ENCODE measurements at regions not wholly inside any gene's neighbourhood (a gene's known extent, or its start where the extent isn't known, plus 50 kb on each side); places are given as distances from the start of the nearest gene placed in this dataset.

DNA sequence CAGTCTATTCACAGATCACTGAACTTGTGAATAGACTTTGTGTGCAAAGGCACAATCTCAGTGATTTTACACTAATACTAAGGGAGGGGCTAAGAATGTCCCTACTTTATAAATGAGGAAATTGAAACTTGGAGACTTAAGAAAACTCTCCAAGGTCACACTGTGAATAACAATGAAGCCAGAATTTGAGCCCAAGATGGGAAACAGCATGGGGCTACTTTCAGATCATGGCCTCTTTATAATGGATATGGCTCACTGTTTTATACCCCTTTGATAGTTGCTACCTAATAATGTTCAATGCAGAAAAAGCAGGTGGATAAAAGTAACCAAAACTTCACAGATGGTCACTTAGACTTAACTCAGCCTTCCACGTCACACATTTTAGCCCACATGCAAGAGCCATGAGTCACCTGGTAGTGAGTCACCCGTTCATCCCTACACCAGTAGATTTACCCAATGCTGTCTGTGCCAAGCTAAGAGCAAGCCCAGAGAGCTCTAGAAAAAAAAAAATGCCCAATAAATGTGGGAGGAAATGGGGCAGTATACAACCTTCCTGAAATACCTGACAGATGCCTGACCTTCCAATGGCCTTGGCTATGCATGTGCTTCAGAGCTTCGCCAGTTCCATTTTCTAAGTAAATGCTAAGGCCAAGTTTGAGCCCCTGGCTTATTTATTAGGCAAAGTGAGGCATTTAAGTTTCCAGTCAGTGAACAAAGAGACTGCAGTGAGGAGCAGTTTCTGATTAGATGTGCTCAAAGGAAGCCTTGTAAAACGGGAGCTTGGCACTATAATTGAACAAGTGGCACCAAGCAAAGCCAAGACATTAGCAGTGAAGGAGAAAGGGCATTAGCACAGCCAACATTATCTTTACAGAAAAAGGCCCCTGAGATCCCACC, 219.7 kb downstream of the TMEM114 start:
- Mint-ChIP-seq H3K27ac (ENCODE audit: unreplicated experiment) (no peak overlapping the region), H3K36me3 (ENCODE audit: low read depth) (no peaks in the 10 kb centered on the region), H3K9me3 (peaks cover 3% of the 10 kb centered on the region), H3K4me1 (peaks cover 7% of the 10 kb centered on the region), H3K4me3 (no peak overlapping the region), H3K27me3 (ENCODE audit: low read depth) (peaks cover 10% of the 10 kb centered on the region)
- no peak for DNase-seq (ENCODE audit: low read depth, low spot score)
- no peak for TF ChIP-seq CTCF (conservative IDR thresholded peaks at IDR 0.05)

DNA sequence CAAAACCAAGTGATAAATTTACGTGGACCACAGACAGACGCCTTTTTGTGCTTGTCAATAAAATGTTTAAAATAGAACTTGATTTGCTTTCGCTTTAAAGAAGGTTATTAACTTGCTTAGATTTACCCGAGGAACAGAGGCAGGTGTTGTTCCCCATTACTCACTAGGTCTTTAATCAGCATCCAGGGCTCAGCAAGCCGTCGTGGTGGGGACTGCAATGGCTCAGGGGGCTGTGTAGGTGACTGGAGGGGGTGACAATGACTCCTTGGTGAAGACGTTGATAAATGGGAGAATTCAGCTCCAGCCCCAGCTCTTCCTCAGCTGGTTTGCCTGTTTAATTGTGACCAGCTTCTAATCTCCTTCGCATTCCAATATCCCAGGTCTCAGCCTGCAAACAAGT, 231.4 kb downstream of the TMEM114 start:
- Mint-ChIP-seq H3K4me1 (no peaks in the 10 kb centered on the region), H3K36me3 (ENCODE audit: low read depth) (no peaks in the 10 kb centered on the region), H3K27ac (ENCODE audit: unreplicated experiment) (no peak overlapping the region), H3K9me3 (no peaks in the 10 kb centered on the region), H3K4me3 (no peak overlapping the region), H3K27me3 (ENCODE audit: low read depth) (peaks cover 34% of the 10 kb centered on the region)
- TF ChIP-seq CTCF (conservative IDR thresholded peaks at IDR 0.05), result no peak
- no peak for DNase-seq (ENCODE audit: low read depth, low spot score)

GRCh38 chr16:8355675-8356074, 234.6 kb downstream of the TMEM114 start:
- no peak overlapping the region for H3K27ac Mint-ChIP-seq (ENCODE audit: unreplicated experiment)
- no peaks in the 10 kb centered on the region for H3K4me1 Mint-ChIP-seq
- DNase-seq (ENCODE audit: low read depth, low spot score), result no peak
- TF ChIP-seq CTCF (conservative IDR thresholded peaks at IDR 0.05), result peak; percentile 54
- no peaks in the 10 kb centered on the region for H3K36me3 Mint-ChIP-seq (ENCODE audit: low read depth)
- H3K9me3 Mint-ChIP-seq, result no peaks in the 10 kb centered on the region
- peaks cover 25% of the 10 kb centered on the region for H3K27me3 Mint-ChIP-seq (ENCODE audit: low read depth)
- no peak overlapping the region for H3K4me3 Mint-ChIP-seq

DNA sequence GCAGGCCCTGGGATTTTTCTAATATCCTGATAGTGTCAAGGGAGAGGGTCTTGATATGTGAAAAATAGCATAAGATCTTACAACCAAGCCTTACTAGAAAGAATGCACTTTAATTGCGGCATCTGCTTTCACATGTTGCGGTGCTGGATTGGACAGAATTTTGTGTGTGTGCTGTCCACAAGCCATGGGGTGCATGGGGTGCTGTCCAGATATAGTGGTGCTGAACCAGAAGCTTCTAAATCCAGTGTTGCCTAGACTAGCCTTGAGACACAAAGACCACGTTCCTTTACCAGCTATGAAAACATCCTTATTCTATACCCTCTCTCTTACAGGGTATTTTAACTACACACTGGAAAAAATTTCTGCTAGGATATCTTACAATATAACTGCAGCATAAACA, 244.0 kb downstream of the TMEM114 start:
- no peaks in the 10 kb centered on the region for H3K9me3 Mint-ChIP-seq
- no peaks in the 10 kb centered on the region for H3K4me1 Mint-ChIP-seq
- H3K27ac Mint-ChIP-seq (ENCODE audit: unreplicated experiment), result no peak overlapping the region
- TF ChIP-seq CTCF (conservative IDR thresholded peaks at IDR 0.05), result no peak
- no peak overlapping the region for H3K4me3 Mint-ChIP-seq
- DNase-seq (ENCODE audit: low read depth, low spot score), result peak; percentile 12
- no peaks in the 10 kb centered on the region for H3K36me3 Mint-ChIP-seq (ENCODE audit: low read depth)
- H3K27me3 Mint-ChIP-seq (ENCODE audit: low read depth), result peaks cover 62% of the 10 kb centered on the region

DNA sequence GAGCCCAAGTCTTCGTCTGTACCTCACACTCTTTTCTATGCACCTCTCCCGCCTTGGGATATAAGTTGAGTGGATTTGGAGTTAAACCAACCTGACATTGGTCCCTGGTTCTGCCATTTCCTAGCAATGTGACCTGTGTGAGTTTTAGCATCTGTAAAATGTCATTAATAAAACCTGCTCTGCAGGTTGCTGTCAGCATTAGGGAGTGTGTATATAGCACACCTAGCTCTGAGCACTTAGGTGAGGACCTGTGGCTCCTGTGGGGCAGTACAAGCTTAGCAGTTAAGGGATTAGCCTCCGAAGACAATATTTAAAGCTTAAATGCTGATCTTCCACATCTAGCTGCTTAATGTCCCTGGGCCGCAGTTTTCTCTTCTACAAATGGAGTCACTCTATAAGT, 248.0 kb downstream of the TMEM114 start:
- Mint-ChIP-seq H3K27ac (ENCODE audit: unreplicated experiment) (no peak overlapping the region), H3K4me3 (no peak overlapping the region), H3K36me3 (ENCODE audit: low read depth) (no peaks in the 10 kb centered on the region), H3K9me3 (peaks cover 4% of the 10 kb centered on the region), H3K4me1 (no peaks in the 10 kb centered on the region), H3K27me3 (ENCODE audit: low read depth) (peaks cover 63% of the 10 kb centered on the region)
- DNase-seq (ENCODE audit: low read depth, low spot score), result no peak
- TF ChIP-seq CTCF (conservative IDR thresholded peaks at IDR 0.05), result no peak

Data from neural crest cell (in vitro differentiated cells).